ENCODE measurements at regions not wholly inside any gene's neighbourhood (a gene's known extent, or its start where the extent isn't known, plus 50 kb on each side); places are given as distances from the start of the nearest gene placed in this dataset.

- intact Hi-C loops (cut with DNase I; ENCODE audit: low total_unique reads) (no loop called here), in situ Hi-C loops (cut with MboI; ENCODE audit: low pct_ligation_motif_present in 1 of 4, low pct_unique_long_range_greater_than_20kb in 1 of 4, low sequenced_read_pairs in 3 of 4) (no loop called here)
- H3K4me3 ChIP-seq: no peak overlapping the region
- H3K27me3 ChIP-seq: no peaks in the 10 kb centered on the region
- H3K9me3 ChIP-seq: no peaks in the 10 kb centered on the region
- 76 to 82% methylated on average over 3 of the region's 3 CpGs for WGBS, 2 donors (ENCODE audit: low coverage in 1 of 2)
- H3K27ac ChIP-seq: no peak overlapping the region
- DNase-seq: no peak
- H3K4me1 ChIP-seq: no peaks in the 10 kb centered on the region
- no peaks in the 10 kb centered on the region for H3K36me3 ChIP-seq
- TF ChIP-seq POLR2A (IDR thresholded peaks at IDR 0.05): no peak
- TF ChIP-seq POLR2AphosphoS5 (IDR thresholded peaks at IDR 0.05): no peak
- TF ChIP-seq EP300 (IDR thresholded peaks at IDR 0.05; ENCODE audit: low read depth): no peak
Measured at GRCh38 chr12:90791445-90791844, 163.5 kb downstream of the CCER1 start.

- Histone ChIP-seq H3K4me3 (no peak overlapping the region), H3K27me3 (no peaks in the 10 kb centered on the region), H3K4me1 (no peaks in the 10 kb centered on the region), H3K9me3 (no peaks in the 10 kb centered on the region), H3K36me3 (no peaks in the 10 kb centered on the region), H3K27ac (no peak overlapping the region)
- 65 to 78% methylated on average over 4 of the region's 4 CpGs for WGBS, 2 donors (ENCODE audit: low coverage in 1 of 2)
- in situ Hi-C loops (cut with MboI; ENCODE audit: low pct_ligation_motif_present in 1 of 4, low pct_unique_long_range_greater_than_20kb in 1 of 4, low sequenced_read_pairs in 3 of 4) (no loop called here), intact Hi-C loops (cut with DNase I; ENCODE audit: low total_unique reads) (no loop called here)
- TF ChIP-seq EP300 (IDR thresholded peaks at IDR 0.05; ENCODE audit: low read depth) (no peak), CTCF (IDR thresholded peaks at IDR 0.05) (no peak), POLR2A (IDR thresholded peaks at IDR 0.05) (no peak), POLR2AphosphoS5 (IDR thresholded peaks at IDR 0.05) (no peak)
- no peak for DNase-seq
Measured at GRCh38 chr12:90790747-90791146, 164.2 kb downstream of the CCER1 start.

- no peaks in the 10 kb centered on the region for H3K4me1 ChIP-seq
- no peaks in the 10 kb centered on the region for H3K27me3 ChIP-seq
- TF ChIP-seq POLR2A (IDR thresholded peaks at IDR 0.05): no peak
- TF ChIP-seq CTCF (IDR thresholded peaks at IDR 0.05): no peak
- no peak for TF ChIP-seq EP300 (IDR thresholded peaks at IDR 0.05; ENCODE audit: low read depth)
- no peak for TF ChIP-seq POLR2AphosphoS5 (IDR thresholded peaks at IDR 0.05)
- in situ Hi-C loops (cut with MboI; ENCODE audit: low pct_ligation_motif_present in 1 of 4, low pct_unique_long_range_greater_than_20kb in 1 of 4, low sequenced_read_pairs in 3 of 4) (no loop called here), intact Hi-C loops (cut with DNase I; ENCODE audit: low total_unique reads) (no loop called here)
- WGBS, 2 donors (ENCODE audit: low coverage in 1 of 2): 78 to 84% methylated on average over 1 of the region's 1 CpG
- H3K4me3 ChIP-seq: no peak overlapping the region
- no peaks in the 10 kb centered on the region for H3K36me3 ChIP-seq
- H3K9me3 ChIP-seq: no peaks in the 10 kb centered on the region
- no peak for DNase-seq
- no peak overlapping the region for H3K27ac ChIP-seq
Measured at GRCh38 chr12:90773491-90773890, 181.5 kb downstream of the CCER1 start.

GRCh38 chr12:90770861-90771260 lies 184.1 kb downstream of the CCER1 start:
- Histone ChIP-seq H3K27me3 (no peaks in the 10 kb centered on the region), H3K9me3 (no peaks in the 10 kb centered on the region), H3K36me3 (no peaks in the 10 kb centered on the region), H3K27ac (no peak overlapping the region), H3K4me1 (no peaks in the 10 kb centered on the region), H3K4me3 (no peak overlapping the region)
- 43 to 68% methylated on average over 1 of the region's 1 CpG for WGBS, 2 donors (ENCODE audit: low coverage in 1 of 2)
- intact Hi-C loops (cut with DNase I; ENCODE audit: low total_unique reads): no loop called here
- in situ Hi-C loops (cut with MboI; ENCODE audit: low pct_ligation_motif_present in 1 of 4, low pct_unique_long_range_greater_than_20kb in 1 of 4, low sequenced_read_pairs in 3 of 4): no loop called here
- no peak for DNase-seq
- TF ChIP-seq POLR2A (IDR thresholded peaks at IDR 0.05): no peak
- no peak for TF ChIP-seq CTCF (IDR thresholded peaks at IDR 0.05)
- TF ChIP-seq EP300 (IDR thresholded peaks at IDR 0.05; ENCODE audit: low read depth): no peak
- TF ChIP-seq POLR2AphosphoS5 (IDR thresholded peaks at IDR 0.05): no peak

GRCh38 chr12:90757957-90758356 lies 197.0 kb downstream of the CCER1 start:
- no peaks in the 10 kb centered on the region for H3K9me3 ChIP-seq
- H3K27ac ChIP-seq: no peak overlapping the region
- H3K36me3 ChIP-seq: no peaks in the 10 kb centered on the region
- TF ChIP-seq POLR2A (IDR thresholded peaks at IDR 0.05) (no peak), CTCF (IDR thresholded peaks at IDR 0.05) (no peak), EP300 (IDR thresholded peaks at IDR 0.05; ENCODE audit: low read depth) (no peak), POLR2AphosphoS5 (IDR thresholded peaks at IDR 0.05) (no peak)
- no peak for DNase-seq
- H3K4me3 ChIP-seq: no peak overlapping the region
- in situ Hi-C loops (cut with MboI; ENCODE audit: low pct_ligation_motif_present in 1 of 4, low pct_unique_long_range_greater_than_20kb in 1 of 4, low sequenced_read_pairs in 3 of 4): no loop called here
- WGBS, 2 donors (ENCODE audit: low coverage in 1 of 2): 70 to 80% methylated on average over 1 of the region's 1 CpG
- intact Hi-C loops (cut with DNase I; ENCODE audit: low total_unique reads): no loop called here
- no peaks in the 10 kb centered on the region for H3K4me1 ChIP-seq
- H3K27me3 ChIP-seq: no peaks in the 10 kb centered on the region

Data from transverse colon (tissue), 4 donors.